22Rv1 (cell line): ENCODE measurements at regions not wholly inside any gene's neighbourhood (a gene's known extent, or its start where the extent isn't known, plus 50 kb on each side); places are given as distances from the start of the nearest gene placed in this dataset.

ENCODE experiments used
- CTCF ChIP-seq: fragments of 450-650 bp; IDR thresholded peaks from 2 replicates; pipeline ENCODE4 v1.5.1; 2017; ENCODE audit warnings: mild to moderate bottlenecking
- ZFX ChIP-seq: fragments of 450-650 bp; IDR thresholded peaks from 2 replicates; pipeline ENCODE4 v1.6.1; 2017; ENCODE audit warnings: antibody characterized with exemption, borderline replicate concordance

GRCh38 chr16:56094231-56094630 lies 97.1 kb upstream of the GNAO1 start:
- TF ChIP-seq CTCF: no peak
- no peak for TF ChIP-seq ZFX
